HFFc6 (cell line): ENCODE measurements at regions not wholly inside any gene's neighbourhood (a gene's known extent, or its start where the extent isn't known, plus 50 kb on each side); places are given as distances from the start of the nearest gene placed in this dataset.

Source experiments
- DNase-seq: peaks from one replicate; pipeline ENCODE4 v3.0.0-alpha.2; 2018
- H3K27ac Mint-ChIP-seq: 2 replicates; pipeline ENCODE4 v1.8.0; 2020; ENCODE audit warnings: mild to moderate bottlenecking, mixed read lengths
- H3K27me3 Mint-ChIP-seq: 2 replicates; pipeline ENCODE4 v1.8.0; 2021; ENCODE audit warnings: mild to moderate bottlenecking, moderate library complexity, mixed read lengths; ENCODE audit not compliant: insufficient read depth
- H3K36me3 Mint-ChIP-seq: 2 replicates; pipeline ENCODE4 v1.8.0; 2021; ENCODE audit warnings: low read depth, mixed read lengths
- H3K4me1 Mint-ChIP-seq: 2 replicates; pipeline ENCODE4 v1.8.0; 2020; ENCODE audit warnings: low read depth, mixed read lengths
- H3K4me3 Mint-ChIP-seq: 2 replicates; pipeline ENCODE4 v1.8.0; 2020; ENCODE audit warnings: mild to moderate bottlenecking, moderate library complexity, mixed read lengths
- H3K9me3 Mint-ChIP-seq: 2 replicates; pipeline ENCODE4 v1.8.0; 2020; ENCODE audit warnings: mild to moderate bottlenecking, mixed read lengths
- CTCF ChIP-seq: fragments of 200-600 bp; sonication (generic); IDR thresholded peaks from 2 replicates; pipeline ENCODE4 v1.5.0; 2021; ENCODE audit warnings: antibody characterized with exemption, mild to moderate bottlenecking

GRCh38 chr16:55033225-55034156, 102.8 kb downstream of the IRX5 start:
- Mint-ChIP-seq H3K4me1 (no peaks in the 10 kb centered on the region), H3K4me3 (no peak overlapping the region), H3K36me3 (no peaks in the 10 kb centered on the region), H3K27me3 (peaks cover 4% of the 10 kb centered on the region), H3K27ac (no peak overlapping the region), H3K9me3 (no peaks in the 10 kb centered on the region; the same call in 1 of the 2 replicates)
- no peak for TF ChIP-seq CTCF
- DNase-seq: no peak

- no peaks in the 10 kb centered on the region for H3K4me1 Mint-ChIP-seq
- DNase-seq: no peak
- H3K27me3 Mint-ChIP-seq: peaks cover 4% of the 10 kb centered on the region
- peak; percentile 65 for TF ChIP-seq CTCF
- H3K9me3 Mint-ChIP-seq: no peaks in the 10 kb centered on the region; the same call in 1 of the 2 replicates
- no peak overlapping the region for H3K4me3 Mint-ChIP-seq
- no peak overlapping the region for H3K27ac Mint-ChIP-seq
- no peaks in the 10 kb centered on the region for H3K36me3 Mint-ChIP-seq
Measured at GRCh38 chr16:55035029-55035428, 104.4 kb downstream of the IRX5 start.

- DNase-seq: peak; percentile 4
- Mint-ChIP-seq H3K4me1 (no peaks in the 10 kb centered on the region), H3K36me3 (no peaks in the 10 kb centered on the region), H3K9me3 (no peaks in the 10 kb centered on the region; the same call in 1 of the 2 replicates), H3K27ac (no peak overlapping the region), H3K27me3 (peaks cover 4% of the 10 kb centered on the region), H3K4me3 (no peak overlapping the region)
- no peak for TF ChIP-seq CTCF
Measured at GRCh38 chr16:55035956-55036355, 105.3 kb downstream of the IRX5 start.

GRCh38 chr16:55036371-55036821, 105.7 kb downstream of the IRX5 start:
- Mint-ChIP-seq H3K27ac (no peak overlapping the region), H3K9me3 (no peaks in the 10 kb centered on the region; the same call in 1 of the 2 replicates), H3K27me3 (peaks cover 4% of the 10 kb centered on the region)

GRCh38 chr16:55037046-55037445, 106.4 kb downstream of the IRX5 start:
- Mint-ChIP-seq H3K4me3 (no peak overlapping the region), H3K27ac (no peak overlapping the region)

More at GRCh38 chr16:55036371-55036821, 105.7 kb downstream of the IRX5 start:
- Mint-ChIP-seq H3K4me3 (no peak overlapping the region), H3K4me1 (no peaks in the 10 kb centered on the region), H3K36me3 (no peaks in the 10 kb centered on the region)
- DNase-seq: no peak
- no peak for TF ChIP-seq CTCF

More at GRCh38 chr16:55037046-55037445, 106.4 kb downstream of the IRX5 start:
- TF ChIP-seq CTCF: no peak
- no peaks in the 10 kb centered on the region for H3K36me3 Mint-ChIP-seq
- no peaks in the 10 kb centered on the region; the same call in 1 of the 2 replicates for H3K9me3 Mint-ChIP-seq
- no peaks in the 10 kb centered on the region for H3K4me1 Mint-ChIP-seq
- DNase-seq: no peak
- H3K27me3 Mint-ChIP-seq: peaks cover 4% of the 10 kb centered on the region
